Psoas muscle (tissue), 7 donors: ENCODE measurements at regions not wholly inside any gene's neighbourhood (a gene's known extent, or its start where the extent isn't known, plus 50 kb on each side); places are given as distances from the start of the nearest gene placed in this dataset.

Experiments used
- ATAC-seq, 4 donors: fragments of 200-7000 bp; cut with Tn5 transposase; one replicate each; pipeline ENCODE4 v1.9.1; 2020; ENCODE audit warnings: moderate library complexity in 3 of 4, mild to moderate bottlenecking in 2 of 4
- DNase-seq, 2 donors: peaks; one replicate each; pipeline ENCODE4 v3.0.0-alpha.2; 2020
- H3K27ac ChIP-seq: fragments of 200-600 bp; one replicate; pipeline ENCODE4 v1.8.0; 2022
- H3K27me3 ChIP-seq, 3 donors: fragments of 200-600 bp in 1 of 3; one replicate each; pipeline versions ENCODE4 v1.6.1 to v1.8.0; 2013 to 2022; ENCODE audit warnings: low read length in 2 of 3, mild to moderate bottlenecking in 2 of 3, moderate library complexity in 1 of 3; ENCODE audit not compliant: insufficient read depth in 3 of 3
- H3K36me3 ChIP-seq, 2 donors: fragments of 200-600 bp in 1 of 2; one replicate each; pipeline versions ENCODE4 v1.6.1 to v1.8.0; 2013 to 2022; ENCODE audit warnings: low read depth in 1 of 2, mild to moderate bottlenecking in 1 of 2, moderate library complexity in 1 of 2; ENCODE audit not compliant: insufficient read depth in 1 of 2
- H3K4me1 ChIP-seq: fragments of 200-600 bp; one replicate; pipeline ENCODE4 v1.8.0; 2022
- H3K4me3 ChIP-seq: fragments of 200-600 bp; one replicate; pipeline ENCODE4 v1.8.0; 2022; ENCODE audit warnings: mild to moderate bottlenecking
- H3K9me3 ChIP-seq: fragments of 200-600 bp; one replicate; pipeline ENCODE4 v1.8.0; 2022
- CTCF ChIP-seq: fragments of 200-600 bp; IDR thresholded peaks from one replicate; pipeline ENCODE4 v1.8.0; 2022; ENCODE audit warnings: antibody characterized with exemption
- WGBS, 3 donors: extraction: QIAGEN DNeasy Blood & Tissue Kit; methylation state at CpG; one replicate each; pipeline versions ENCODE4 v1.1.6 to v1.1.7; 2013; 5-methylcytosine and 5-hydroxymethylcytosine counted together
- intact Hi-C, 2 donors: fragments of 100-400 bp; cut with DNase I; formaldehyde crosslinking; loops; one replicate each; pipeline versions ENCODE4 v1.11.0 to v1.14.2; 2022
- donor health status: healthy with polysubstance abuse.
- donor health status: DM: no; HTN: no; CAD: no; lungs with moderate emphysema.
- donor health status: Bipolar disorder and iron deficiency.
- donor health status: healthy.
- donor health status: DM: yes; HTN: yes; CAD: no.
- donor health status: DM: no; HTN: no; CAD: no.
- donor health status: DM: yes; HTN: yes; CAD: no.

DNA sequence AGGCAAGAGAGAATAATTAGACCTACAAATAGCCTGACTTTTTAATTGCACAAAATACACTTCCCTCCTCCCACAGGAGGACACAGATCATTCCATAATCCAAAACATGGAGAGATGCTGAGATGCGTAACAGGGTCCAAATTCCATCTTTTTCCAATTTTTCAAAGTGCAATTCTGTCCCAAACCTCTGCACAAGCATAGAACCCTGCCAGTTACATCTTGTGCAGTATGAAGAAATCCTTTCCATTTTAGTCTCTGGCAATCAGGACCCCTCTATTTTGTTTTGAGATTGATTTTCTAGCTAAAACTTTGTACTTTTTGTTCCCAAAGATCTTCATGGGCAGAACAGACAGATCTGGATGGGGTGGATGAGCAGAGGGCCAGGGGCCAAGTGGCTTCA is 209.2 kb downstream of the B3GLCT start:
- Histone ChIP-seq H3K4me3 (no peak overlapping the region), H3K36me3 (no peaks in the 10 kb centered on the region), H3K27ac (no peak overlapping the region), H3K4me1 (no peaks in the 10 kb centered on the region), H3K27me3 (no peaks in the 10 kb centered on the region), H3K9me3 (no peaks in the 10 kb centered on the region)
- ATAC-seq (no peak), DNase-seq (no peak)
- intact Hi-C loops = no loop called here
- 61 to 80% (median 67%) methylated on average over 1 of the region's 1 CpG for WGBS, 3 donors
- TF ChIP-seq CTCF = no peak

DNA sequence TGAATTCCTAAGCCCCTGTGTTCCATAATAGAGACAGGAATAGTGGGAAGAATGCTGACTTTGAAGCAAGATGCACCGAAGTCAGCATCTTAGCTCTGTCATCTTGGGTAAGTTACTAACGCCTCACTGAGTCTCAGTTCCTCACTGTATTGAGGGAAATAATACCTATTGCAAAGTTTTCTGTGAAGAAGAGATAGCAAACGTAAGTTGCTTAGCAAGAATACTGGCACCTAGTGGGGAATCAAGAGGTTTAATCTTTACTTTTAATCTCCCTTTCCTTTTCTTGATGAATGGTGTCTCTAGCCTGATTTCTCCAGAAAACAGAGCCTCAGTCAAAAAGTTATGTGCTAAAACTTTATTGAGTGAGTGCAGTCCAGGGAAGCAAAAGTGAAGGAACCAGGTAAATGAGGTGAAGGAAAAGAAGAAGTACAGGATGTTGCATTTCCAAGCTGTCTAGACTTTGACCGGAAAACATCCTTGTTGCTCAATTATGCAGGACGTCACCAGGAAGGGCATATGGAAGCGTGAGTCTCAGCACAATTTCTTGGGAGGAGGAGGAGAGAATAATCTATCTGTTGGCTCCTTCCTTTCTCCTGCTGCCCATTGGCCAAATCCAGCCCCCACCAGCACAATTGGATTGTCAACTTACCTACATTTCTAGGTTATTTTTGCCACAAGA is 210.0 kb downstream of the B3GLCT start:
- DNase-seq = no peak
- intact Hi-C loops = no loop called here

DNA sequence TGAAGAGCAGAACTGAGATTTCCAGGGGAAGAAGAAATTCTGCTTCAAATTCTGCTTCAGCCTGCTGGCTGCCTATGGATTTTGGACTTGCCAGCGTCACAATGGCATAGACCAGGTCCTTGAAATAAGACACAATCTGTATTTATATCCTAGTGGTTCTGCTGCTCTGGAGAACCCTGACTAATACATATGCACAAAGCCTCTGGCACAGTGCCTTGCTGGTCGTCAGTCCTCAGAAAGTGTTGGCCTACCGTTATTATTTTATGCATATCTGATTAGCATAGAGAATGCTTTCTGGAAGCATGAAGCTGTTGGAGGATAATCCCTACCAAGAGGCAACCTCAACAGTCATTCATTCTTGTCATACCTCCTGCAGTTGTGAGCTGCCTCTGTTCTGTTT is 213.7 kb downstream of the B3GLCT start:
- WGBS, 3 donors = 30 to 40% (median 32%) methylated on average over 3 of the region's 3 CpGs
- intact Hi-C loops = no loop called here
- Histone ChIP-seq H3K36me3 (no peaks in the 10 kb centered on the region), H3K27ac (no peak overlapping the region), H3K4me3 (no peak overlapping the region), H3K4me1 (no peaks in the 10 kb centered on the region), H3K9me3 (no peaks in the 10 kb centered on the region), H3K27me3 (no peaks in the 10 kb centered on the region)
- DNase-seq = no peak
- TF ChIP-seq CTCF = no peak
- no peak for ATAC-seq

More for the DNA sequence above, 210.0 kb downstream of the B3GLCT start:
- Histone ChIP-seq H3K4me3 (no peak overlapping the region), H3K4me1 (no peaks in the 10 kb centered on the region), H3K27me3 (no peaks in the 10 kb centered on the region), H3K36me3 (no peaks in the 10 kb centered on the region), H3K27ac (no peak overlapping the region), H3K9me3 (no peaks in the 10 kb centered on the region)
- WGBS, 3 donors = 63 to 68% (median 63%) methylated on average over 6 of the region's 6 CpGs
- TF ChIP-seq CTCF = no peak
- ATAC-seq = no peak

DNA sequence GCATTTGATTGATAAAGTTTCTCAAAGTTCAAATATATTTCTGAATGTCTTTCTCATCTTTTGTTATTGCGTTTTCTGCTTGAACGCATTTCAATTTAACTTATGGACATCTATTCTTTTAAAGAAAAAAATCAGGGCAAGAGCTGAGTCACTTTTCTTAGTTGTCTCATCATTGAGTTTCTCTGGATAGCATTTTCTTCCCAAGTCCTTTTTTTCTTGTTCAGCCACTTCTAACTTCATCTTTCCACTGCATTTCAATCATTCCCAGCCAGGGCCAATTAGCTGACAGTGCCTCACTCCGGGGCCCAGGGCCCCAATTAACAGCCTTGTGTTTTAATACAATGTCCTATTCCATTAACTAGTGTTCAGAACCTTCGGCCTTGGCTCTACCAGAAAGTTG is 216.3 kb downstream of the B3GLCT start:
- H3K36me3 ChIP-seq = no peaks in the 10 kb centered on the region
- ATAC-seq (no peak), DNase-seq (no peak)
- TF ChIP-seq CTCF = no peak
- H3K4me1 ChIP-seq = no peaks in the 10 kb centered on the region
- no peaks in the 10 kb centered on the region for H3K27me3 ChIP-seq
- 80 to 87% (median 85%) methylated on average over 4 of the region's 4 CpGs for WGBS, 3 donors
- intact Hi-C loops = no loop called here
- H3K9me3 ChIP-seq = no peaks in the 10 kb centered on the region
- H3K4me3 ChIP-seq = no peak overlapping the region
- H3K27ac ChIP-seq = no peak overlapping the region

GRCh38 chr13:31418186-31418585 is 218.4 kb downstream of the B3GLCT start:
- Histone ChIP-seq H3K4me1 (no peaks in the 10 kb centered on the region), H3K27me3 (peaks cover 0 to 3% (median 0%) of the 10 kb centered on the region in 3 donors), H3K27ac (no peak overlapping the region), H3K36me3 (no peaks in the 10 kb centered on the region), H3K9me3 (no peaks in the 10 kb centered on the region), H3K4me3 (no peak overlapping the region)
- ATAC-seq = no peak
- WGBS, 3 donors = 82 to 92% (median 88%) methylated on average over 2 of the region's 2 CpGs
- intact Hi-C loops = no loop called here
- DNase-seq = no peak
- TF ChIP-seq CTCF = no peak
